Liver (tissue), 2 donors: ENCODE measurements at regions not wholly inside any gene's neighbourhood (a gene's known extent, or its start where the extent isn't known, plus 50 kb on each side); places are given as distances from the start of the nearest gene placed in this dataset.

Experiments
- FOXA1 ChIP-seq: IDR thresholded peaks from 2 replicates; pipeline ENCODE4 v1.6.1; 2016; ENCODE audit warnings: antibody characterized with exemption
- TF ChIP-seq, protein P1 (sequence below): IDR thresholded peaks from 2 replicates; pipeline ENCODE4 v1.6.1; 2016; ENCODE audit warnings: antibody characterized with exemption
- TF ChIP-seq, protein P2 (sequence below): IDR thresholded peaks from 2 replicates; pipeline ENCODE4 v1.6.1; 2016; ENCODE audit warnings: antibody characterized with exemption, mild to moderate bottlenecking
- TF ChIP-seq, protein P3 (sequence below): fragments of 150-350 bp; IDR thresholded peaks from 2 replicates; pipeline ENCODE4 v1.5.1; 2017; ENCODE audit warnings: improper control_type of control experiment, low read depth, low read length; ENCODE audit not compliant: missing input control
- donor health status: healthy.

DNA sequence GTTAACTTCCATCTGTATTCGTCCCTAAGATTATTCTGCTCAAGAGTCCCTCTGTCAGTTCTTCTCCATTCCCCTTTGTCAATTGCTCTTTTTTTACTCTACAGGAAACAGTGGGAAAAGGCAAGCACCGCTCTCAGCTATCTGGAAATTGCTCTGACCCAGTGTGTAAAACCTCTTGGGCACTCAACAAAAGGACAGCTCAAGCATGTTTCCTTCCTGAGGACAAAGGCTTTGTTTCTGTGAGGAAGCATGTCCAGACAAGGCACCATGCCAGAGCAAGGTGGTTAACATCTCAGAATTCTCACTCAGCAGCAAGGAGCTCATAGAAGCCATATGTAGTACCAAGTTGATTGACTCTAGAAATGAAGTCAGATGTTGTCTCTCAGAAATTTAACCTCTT lies 735.6 kb downstream of the TSN start:
- TF ChIP-seq, protein P1, sequence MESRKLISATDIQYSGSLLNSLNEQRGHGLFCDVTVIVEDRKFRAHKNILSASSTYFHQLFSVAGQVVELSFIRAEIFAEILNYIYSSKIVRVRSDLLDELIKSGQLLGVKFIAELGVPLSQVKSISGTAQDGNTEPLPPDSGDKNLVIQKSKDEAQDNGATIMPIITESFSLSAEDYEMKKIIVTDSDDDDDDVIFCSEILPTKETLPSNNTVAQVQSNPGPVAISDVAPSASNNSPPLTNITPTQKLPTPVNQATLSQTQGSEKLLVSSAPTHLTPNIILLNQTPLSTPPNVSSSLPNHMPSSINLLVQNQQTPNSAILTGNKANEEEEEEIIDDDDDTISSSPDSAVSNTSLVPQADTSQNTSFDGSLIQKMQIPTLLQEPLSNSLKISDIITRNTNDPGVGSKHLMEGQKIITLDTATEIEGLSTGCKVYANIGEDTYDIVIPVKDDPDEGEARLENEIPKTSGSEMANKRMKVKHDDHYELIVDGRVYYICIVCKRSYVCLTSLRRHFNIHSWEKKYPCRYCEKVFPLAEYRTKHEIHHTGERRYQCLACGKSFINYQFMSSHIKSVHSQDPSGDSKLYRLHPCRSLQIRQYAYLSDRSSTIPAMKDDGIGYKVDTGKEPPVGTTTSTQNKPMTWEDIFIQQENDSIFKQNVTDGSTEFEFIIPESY: no peak
- TF ChIP-seq, protein P2, sequence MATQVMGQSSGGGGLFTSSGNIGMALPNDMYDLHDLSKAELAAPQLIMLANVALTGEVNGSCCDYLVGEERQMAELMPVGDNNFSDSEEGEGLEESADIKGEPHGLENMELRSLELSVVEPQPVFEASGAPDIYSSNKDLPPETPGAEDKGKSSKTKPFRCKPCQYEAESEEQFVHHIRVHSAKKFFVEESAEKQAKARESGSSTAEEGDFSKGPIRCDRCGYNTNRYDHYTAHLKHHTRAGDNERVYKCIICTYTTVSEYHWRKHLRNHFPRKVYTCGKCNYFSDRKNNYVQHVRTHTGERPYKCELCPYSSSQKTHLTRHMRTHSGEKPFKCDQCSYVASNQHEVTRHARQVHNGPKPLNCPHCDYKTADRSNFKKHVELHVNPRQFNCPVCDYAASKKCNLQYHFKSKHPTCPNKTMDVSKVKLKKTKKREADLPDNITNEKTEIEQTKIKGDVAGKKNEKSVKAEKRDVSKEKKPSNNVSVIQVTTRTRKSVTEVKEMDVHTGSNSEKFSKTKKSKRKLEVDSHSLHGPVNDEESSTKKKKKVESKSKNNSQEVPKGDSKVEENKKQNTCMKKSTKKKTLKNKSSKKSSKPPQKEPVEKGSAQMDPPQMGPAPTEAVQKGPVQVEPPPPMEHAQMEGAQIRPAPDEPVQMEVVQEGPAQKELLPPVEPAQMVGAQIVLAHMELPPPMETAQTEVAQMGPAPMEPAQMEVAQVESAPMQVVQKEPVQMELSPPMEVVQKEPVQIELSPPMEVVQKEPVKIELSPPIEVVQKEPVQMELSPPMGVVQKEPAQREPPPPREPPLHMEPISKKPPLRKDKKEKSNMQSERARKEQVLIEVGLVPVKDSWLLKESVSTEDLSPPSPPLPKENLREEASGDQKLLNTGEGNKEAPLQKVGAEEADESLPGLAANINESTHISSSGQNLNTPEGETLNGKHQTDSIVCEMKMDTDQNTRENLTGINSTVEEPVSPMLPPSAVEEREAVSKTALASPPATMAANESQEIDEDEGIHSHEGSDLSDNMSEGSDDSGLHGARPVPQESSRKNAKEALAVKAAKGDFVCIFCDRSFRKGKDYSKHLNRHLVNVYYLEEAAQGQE: no peak
- TF ChIP-seq FOXA1: no peak
- TF ChIP-seq, protein P3, sequence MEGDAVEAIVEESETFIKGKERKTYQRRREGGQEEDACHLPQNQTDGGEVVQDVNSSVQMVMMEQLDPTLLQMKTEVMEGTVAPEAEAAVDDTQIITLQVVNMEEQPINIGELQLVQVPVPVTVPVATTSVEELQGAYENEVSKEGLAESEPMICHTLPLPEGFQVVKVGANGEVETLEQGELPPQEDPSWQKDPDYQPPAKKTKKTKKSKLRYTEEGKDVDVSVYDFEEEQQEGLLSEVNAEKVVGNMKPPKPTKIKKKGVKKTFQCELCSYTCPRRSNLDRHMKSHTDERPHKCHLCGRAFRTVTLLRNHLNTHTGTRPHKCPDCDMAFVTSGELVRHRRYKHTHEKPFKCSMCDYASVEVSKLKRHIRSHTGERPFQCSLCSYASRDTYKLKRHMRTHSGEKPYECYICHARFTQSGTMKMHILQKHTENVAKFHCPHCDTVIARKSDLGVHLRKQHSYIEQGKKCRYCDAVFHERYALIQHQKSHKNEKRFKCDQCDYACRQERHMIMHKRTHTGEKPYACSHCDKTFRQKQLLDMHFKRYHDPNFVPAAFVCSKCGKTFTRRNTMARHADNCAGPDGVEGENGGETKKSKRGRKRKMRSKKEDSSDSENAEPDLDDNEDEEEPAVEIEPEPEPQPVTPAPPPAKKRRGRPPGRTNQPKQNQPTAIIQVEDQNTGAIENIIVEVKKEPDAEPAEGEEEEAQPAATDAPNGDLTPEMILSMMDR: no peak
